ENCODE measurements at regions not wholly inside any gene's neighbourhood (a gene's known extent, or its start where the extent isn't known, plus 50 kb on each side); places are given as distances from the start of the nearest gene placed in this dataset.

- TF ChIP-seq CTCF (IDR thresholded peaks at IDR 0.05; ENCODE audit: low read depth, low read length) (no peak), POLR2A (IDR thresholded peaks at IDR 0.05; ENCODE audit: extremely low read depth, insufficient read length) (no peak), MAX (IDR thresholded peaks at IDR 0.05; ENCODE audit: low read depth, low read length) (no peak)
Measured at GRCh38 chr1:83742446-83742845, 256.5 kb downstream of the TTLL7 start.

Measured in NB4 (cell line).